GM06990 (cell line): ENCODE measurements at regions not wholly inside any gene's neighbourhood (a gene's known extent, or its start where the extent isn't known, plus 50 kb on each side); places are given as distances from the start of the nearest gene placed in this dataset.

Source experiments
- DNase-seq: peaks from one replicate; pipeline ENCODE4 v3.0.0-alpha.2; 2011; ENCODE audit not compliant: insufficient read length; ENCODE audit errors: extremely low read depth
- H3K27me3 ChIP-seq: replicated peaks from 2 replicates; pipeline ENCODE4 v1.6.0; 2011; ENCODE audit warnings: low read length; ENCODE audit not compliant: control insufficient read depth, insufficient read depth
- H3K36me3 ChIP-seq: 2 replicates; pipeline ENCODE4 v1.5.1; 2011; ENCODE audit warnings: low read length; ENCODE audit not compliant: control insufficient read depth, insufficient read depth
- H3K4me3 ChIP-seq: replicated peaks from 2 replicates; pipeline ENCODE4 v1.5.1; 2011; ENCODE audit warnings: low read depth, mild to moderate bottlenecking, control low read depth, low read length
- CTCF ChIP-seq: IDR thresholded peaks from 2 replicates; pipeline ENCODE4 v1.5.1; 2011; ENCODE audit warnings: low read length, control low read depth, mild to moderate bottlenecking, inconsistent platforms; ENCODE audit not compliant: insufficient read depth, poor library complexity, severe bottlenecking

GRCh38 chr20:40054311-40054710 lies 634.7 kb downstream of the MAFB start:
- no peak for DNase-seq
- Histone ChIP-seq H3K27me3 (no peaks in the 10 kb centered on the region), H3K36me3 (no peaks in the 10 kb centered on the region), H3K4me3 (no peak overlapping the region)
- TF ChIP-seq CTCF = no peak

- no peak overlapping the region for H3K4me3 ChIP-seq
- no peak for TF ChIP-seq CTCF
Observed at GRCh38 chr20:40050596-40050995, 638.4 kb downstream of the MAFB start.

GRCh38 chr20:40049854-40050253 lies 639.2 kb downstream of the MAFB start:
- Histone ChIP-seq H3K4me3 (no peak overlapping the region), H3K36me3 (no peaks in the 10 kb centered on the region), H3K27me3 (no peaks in the 10 kb centered on the region)
- DNase-seq = no peak
- TF ChIP-seq CTCF = no peak

More at GRCh38 chr20:40050596-40050995, 638.4 kb downstream of the MAFB start:
- no peak for DNase-seq
- no peaks in the 10 kb centered on the region for H3K36me3 ChIP-seq
- no peaks in the 10 kb centered on the region for H3K27me3 ChIP-seq

GRCh38 chr20:40046703-40047102 lies 642.3 kb downstream of the MAFB start:
- Histone ChIP-seq H3K27me3 (no peaks in the 10 kb centered on the region), H3K4me3 (no peak overlapping the region), H3K36me3 (no peaks in the 10 kb centered on the region)
- no peak for TF ChIP-seq CTCF
- no peak for DNase-seq

- no peaks in the 10 kb centered on the region for H3K36me3 ChIP-seq
- no peak overlapping the region for H3K4me3 ChIP-seq
- no peaks in the 10 kb centered on the region for H3K27me3 ChIP-seq
- TF ChIP-seq CTCF = no peak
- no peak for DNase-seq
Observed at GRCh38 chr20:40037511-40037910, 651.5 kb downstream of the MAFB start.

- DNase-seq = no peak
- Histone ChIP-seq H3K36me3 (no peaks in the 10 kb centered on the region), H3K4me3 (no peak overlapping the region), H3K27me3 (no peaks in the 10 kb centered on the region)
- no peak for TF ChIP-seq CTCF
Observed at GRCh38 chr20:40029589-40029988, 659.4 kb downstream of the MAFB start.
